ENCODE measurements at regions not wholly inside any gene's neighbourhood (a gene's known extent, or its start where the extent isn't known, plus 50 kb on each side); places are given as distances from the start of the nearest gene placed in this dataset.

GRCh38 chr13:97658556-97658955 is 224.6 kb downstream of the RAP2A start:
- TF ChIP-seq, protein P1, sequence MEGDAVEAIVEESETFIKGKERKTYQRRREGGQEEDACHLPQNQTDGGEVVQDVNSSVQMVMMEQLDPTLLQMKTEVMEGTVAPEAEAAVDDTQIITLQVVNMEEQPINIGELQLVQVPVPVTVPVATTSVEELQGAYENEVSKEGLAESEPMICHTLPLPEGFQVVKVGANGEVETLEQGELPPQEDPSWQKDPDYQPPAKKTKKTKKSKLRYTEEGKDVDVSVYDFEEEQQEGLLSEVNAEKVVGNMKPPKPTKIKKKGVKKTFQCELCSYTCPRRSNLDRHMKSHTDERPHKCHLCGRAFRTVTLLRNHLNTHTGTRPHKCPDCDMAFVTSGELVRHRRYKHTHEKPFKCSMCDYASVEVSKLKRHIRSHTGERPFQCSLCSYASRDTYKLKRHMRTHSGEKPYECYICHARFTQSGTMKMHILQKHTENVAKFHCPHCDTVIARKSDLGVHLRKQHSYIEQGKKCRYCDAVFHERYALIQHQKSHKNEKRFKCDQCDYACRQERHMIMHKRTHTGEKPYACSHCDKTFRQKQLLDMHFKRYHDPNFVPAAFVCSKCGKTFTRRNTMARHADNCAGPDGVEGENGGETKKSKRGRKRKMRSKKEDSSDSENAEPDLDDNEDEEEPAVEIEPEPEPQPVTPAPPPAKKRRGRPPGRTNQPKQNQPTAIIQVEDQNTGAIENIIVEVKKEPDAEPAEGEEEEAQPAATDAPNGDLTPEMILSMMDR (IDR thresholded peaks at IDR 0.05) = no peak
- no peak for TF ChIP-seq ZFX (IDR thresholded peaks at IDR 0.05; ENCODE audit: borderline replicate concordance)

Measured in 22Rv1 (cell line).